CD14-positive monocyte (primary cell): ENCODE measurements at regions not wholly inside any gene's neighbourhood (a gene's known extent, or its start where the extent isn't known, plus 50 kb on each side); places are given as distances from the start of the nearest gene placed in this dataset.

Source experiments
- DNase-seq, 3 donors: peaks; one replicate each; pipeline ENCODE4 v3.0.0-alpha.2; 2011 to 2022
- H2AFZ ChIP-seq: 2 replicates; pipeline ENCODE4 v1.6.0; 2012; ENCODE audit warnings: mild to moderate bottlenecking, low read depth, low read length, inconsistent platforms; ENCODE audit not compliant: insufficient read depth, poor library complexity, severe bottlenecking
- H3K27ac ChIP-seq, 2 donors: 1 replicate in 1 of 2; 2 replicates in 1 of 2; pipeline ENCODE4 v1.5.1; 2012 to 2013; ENCODE audit warnings: low read length in 2 of 2, control low read depth in 1 of 2, inconsistent platforms in 1 of 2, low read depth in 1 of 2, mild to moderate bottlenecking in 1 of 2
- H3K27me3 ChIP-seq, 2 donors: one replicate each; pipeline versions ENCODE4 v1.6.0 to v1.6.1; 2011 to 2013; ENCODE audit warnings: low read length in 2 of 2; ENCODE audit not compliant: control insufficient read depth in 2 of 2, insufficient read depth in 2 of 2
- H3K36me3 ChIP-seq, 2 donors: replicated peaks in 1 of 2; 1 replicate in 1 of 2; 2 replicates in 1 of 2; pipeline versions ENCODE4 v1.5.1 to v1.6.1; 2012 to 2013; ENCODE audit warnings: low read length in 2 of 2, control low read depth in 1 of 2, inconsistent platforms in 1 of 2, mild to moderate bottlenecking in 1 of 2; ENCODE audit not compliant: insufficient read depth in 2 of 2, control insufficient read depth in 1 of 2
- H3K4me1 ChIP-seq, 2 donors: 1 replicate in 1 of 2; 2 replicates in 1 of 2; pipeline versions ENCODE4 v1.5.1 to v1.6.1; 2012 to 2013; ENCODE audit warnings: low read length in 2 of 2, control low read depth in 1 of 2, inconsistent platforms in 1 of 2, mild to moderate bottlenecking in 1 of 2, moderate library complexity in 1 of 2; ENCODE audit not compliant: insufficient read depth in 2 of 2, control insufficient read depth in 1 of 2
- H3K4me2 ChIP-seq: replicated peaks from 2 replicates; pipeline ENCODE3; 2012; ENCODE audit warnings: low read length, moderate library complexity, mild to moderate bottlenecking; ENCODE audit not compliant: poor library complexity, severe bottlenecking; ENCODE audit errors: extremely low read depth
- H3K4me3 ChIP-seq, 3 experiments: fragments of 200-600 bp in 1 of 3; sonication (generic) in 1 of 3; replicated peaks in 1 of 3; 1 replicate in 2 of 3; 2 replicates in 1 of 3; pipeline ENCODE4 v1.5.1; 2011 to 2013; ENCODE audit warnings: low read length in 3 of 3, mild to moderate bottlenecking in 3 of 3, control low read depth in 2 of 3, low read depth in 2 of 3, inconsistent platforms in 1 of 3, moderate library complexity in 1 of 3
- H3K79me2 ChIP-seq: 2 replicates; pipeline ENCODE4 v1.6.0; 2012; ENCODE audit warnings: mild to moderate bottlenecking, control low read depth, inconsistent platforms, low read length, moderate library complexity; ENCODE audit not compliant: insufficient read depth
- H3K9ac ChIP-seq: 2 replicates; pipeline ENCODE4 v1.6.0; 2017; ENCODE audit warnings: low read length, mild to moderate bottlenecking; ENCODE audit not compliant: insufficient read depth, poor library complexity, severe bottlenecking
- H3K9me3 ChIP-seq, 2 donors: replicated peaks in 1 of 2; 1 replicate in 1 of 2; 2 replicates in 1 of 2; pipeline versions ENCODE4 v1.5.1 to v1.6.1; 2012 to 2013; ENCODE audit warnings: low read length in 2 of 2, control low read depth in 1 of 2; ENCODE audit not compliant: control insufficient read depth in 1 of 2, insufficient read depth in 1 of 2
- H4K20me1 ChIP-seq: 2 replicates; pipeline ENCODE4 v1.6.0; 2012; ENCODE audit warnings: mild to moderate bottlenecking, low read length, control low read depth, moderate library complexity; ENCODE audit not compliant: insufficient read depth
- H3K27ac Mint-ChIP-seq, 7 donors: one replicate each; pipeline ENCODE4 v1.8.0; 2020; ENCODE audit warnings: mild to moderate bottlenecking in 7 of 7, mixed read lengths in 7 of 7, moderate library complexity in 6 of 7, inconsistent platforms in 2 of 7
- H3K27me3 Mint-ChIP-seq, 3 donors: one replicate each; pipeline ENCODE4 v1.8.0; 2021 to 2022; ENCODE audit warnings: low read depth in 3 of 3, mild to moderate bottlenecking in 3 of 3, mixed read lengths in 3 of 3, moderate library complexity in 3 of 3, inconsistent platforms in 1 of 3
- H3K36me3 Mint-ChIP-seq, 2 donors: one replicate each; pipeline ENCODE4 v1.8.0; 2020; ENCODE audit warnings: mixed read lengths in 2 of 2, inconsistent platforms in 1 of 2, mild to moderate bottlenecking in 1 of 2
- H3K4me1 Mint-ChIP-seq: one replicate; pipeline ENCODE4 v1.8.0; 2020; ENCODE audit warnings: mild to moderate bottlenecking, mixed read lengths
- H3K4me3 Mint-ChIP-seq, 2 donors: one replicate each; pipeline ENCODE4 v1.8.0; 2020; ENCODE audit warnings: mild to moderate bottlenecking in 2 of 2, mixed read lengths in 2 of 2, moderate library complexity in 1 of 2
- H3K9me3 Mint-ChIP-seq, 7 donors: one replicate each; pipeline ENCODE4 v1.8.0; 2020 to 2022; ENCODE audit warnings: mixed read lengths in 7 of 7, mild to moderate bottlenecking in 6 of 7, moderate library complexity in 6 of 7, inconsistent platforms in 2 of 7
- CTCF ChIP-seq: fragments of 200-600 bp; IDR thresholded peaks from one replicate; pipeline ENCODE4 v1.8.0; 2022; ENCODE audit warnings: antibody characterized with exemption, mild to moderate bottlenecking
- WGBS: methylation state at CpG from one replicate; pipeline ENCODE4 v1.1.5; 2013; ENCODE audit warnings: missing lambda C conversion rate; ENCODE audit not compliant: insufficient coverage; 5-methylcytosine and 5-hydroxymethylcytosine counted together
- intact Hi-C, 2 donors: fragments of 100-400 bp; cut with micrococcal nuclease; formaldehyde crosslinking; loops; one replicate each; pipeline versions ENCODE4 v1.15.0 to v1.15.1; 2023

- Mint-ChIP-seq H3K4me1 (no peaks in the 10 kb centered on the region), H3K36me3 (no peaks in the 10 kb centered on the region), H3K27me3 (peaks cover 0 to 1% (median 0%) of the 10 kb centered on the region in 3 donors), H3K4me3 (no peak overlapping the region), H3K9me3 (peaks cover 0 to 3% (median 0%) of the 10 kb centered on the region in 7 donors), H3K27ac (no peak overlapping the region)
- intact Hi-C loops, result no loop called here
- no peaks in the 10 kb centered on the region for H3K36me3 ChIP-seq
- H3K27ac ChIP-seq, result no peak overlapping the region
- H4K20me1 ChIP-seq, result no peaks in the 10 kb centered on the region
- no peaks in the 10 kb centered on the region for H3K27me3 ChIP-seq
- H3K4me1 ChIP-seq, result no peaks in the 10 kb centered on the region
- H3K9me3 ChIP-seq, result no peaks in the 10 kb centered on the region
- no CpG with 5 or more reads among the region's 1 CpG for WGBS
- H3K4me2 ChIP-seq, result no peak overlapping the region
- no peak for DNase-seq
- no peak overlapping the region for H3K9ac ChIP-seq
- H2AFZ ChIP-seq, result no peak overlapping the region
- no peaks in the 10 kb centered on the region for H3K79me2 ChIP-seq
- TF ChIP-seq CTCF, result no peak
- no peak overlapping the region for H3K4me3 ChIP-seq
Measured at GRCh38 chr16:64543031-64543430, 578.8 kb downstream of the CDH11 start.

GRCh38 chr16:64542152-64542551 is 579.7 kb downstream of the CDH11 start:
- H3K9me3 Mint-ChIP-seq, result peaks cover 0 to 2% (median 0%) of the 10 kb centered on the region in 7 donors
- H3K9ac ChIP-seq, result no peak overlapping the region
- no peaks in the 10 kb centered on the region for H3K4me1 ChIP-seq
- H3K36me3 ChIP-seq, result no peaks in the 10 kb centered on the region
- H3K36me3 Mint-ChIP-seq, result no peaks in the 10 kb centered on the region
- no peaks in the 10 kb centered on the region for H3K79me2 ChIP-seq
- peaks cover 0 to 1% (median 0%) of the 10 kb centered on the region in 3 donors for H3K27me3 Mint-ChIP-seq
- H3K27me3 ChIP-seq, result no peaks in the 10 kb centered on the region
- no peak overlapping the region for H3K27ac Mint-ChIP-seq
- no peak overlapping the region for H3K4me2 ChIP-seq
- no peaks in the 10 kb centered on the region for H4K20me1 ChIP-seq
- no peaks in the 10 kb centered on the region for H3K4me1 Mint-ChIP-seq
- H3K4me3 Mint-ChIP-seq, result no peak overlapping the region
- H3K4me3 ChIP-seq, result no peak overlapping the region
- H3K9me3 ChIP-seq, result no peaks in the 10 kb centered on the region
- no peak overlapping the region for H3K27ac ChIP-seq
- DNase-seq, result no peak
- intact Hi-C loops, result no loop called here
- TF ChIP-seq CTCF, result no peak
- no peak overlapping the region for H2AFZ ChIP-seq
- WGBS, result 100% methylated on average over 1 of the region's 2 CpGs
